ENCODE measurements at regions not wholly inside any gene's neighbourhood (a gene's known extent, or its start where the extent isn't known, plus 50 kb on each side); places are given as distances from the start of the nearest gene placed in this dataset.
"Not testable (repeated sequence)": the region's sequence is repeated elsewhere in the genome, so short reads cannot be mapped to it uniquely, and the experiment has no call there.

GRCh38 chr7:91462316-91462715, 198.1 kb downstream of the FZD1 start:
- no peak for DNase-seq (ENCODE audit: low read depth)

GRCh38 chr7:91463330-91463729, 199.1 kb downstream of the FZD1 start:
- DNase-seq (ENCODE audit: low read depth) = no peak

- DNase-seq (ENCODE audit: low read depth) = no peak
Measured at GRCh38 chr7:91465595-91466061, 201.4 kb downstream of the FZD1 start.

- DNase-seq (ENCODE audit: low read depth) = no peak
Measured at GRCh38 chr7:91468256-91468655, 204.0 kb downstream of the FZD1 start.

GRCh38 chr7:91473619-91474018, 209.4 kb downstream of the FZD1 start:
- no peak for DNase-seq (ENCODE audit: low read depth)

- no peak for DNase-seq (ENCODE audit: low read depth)
Measured at GRCh38 chr7:91474074-91474473, 209.8 kb downstream of the FZD1 start.

GRCh38 chr7:91480470-91480869, 216.2 kb downstream of the FZD1 start:
- DNase-seq (ENCODE audit: low read depth) = not testable (repeated sequence)

GRCh38 chr7:91491868-91492267, 227.6 kb downstream of the FZD1 start:
- DNase-seq (ENCODE audit: low read depth) = no peak

- no peak for DNase-seq (ENCODE audit: low read depth)
Measured at GRCh38 chr7:91492317-91492716, 228.1 kb downstream of the FZD1 start.

GRCh38 chr7:91492773-91493172, 228.5 kb downstream of the FZD1 start:
- no peak for DNase-seq (ENCODE audit: low read depth)

- no peak for DNase-seq (ENCODE audit: low read depth)
Measured at GRCh38 chr7:91494450-91494849, 230.2 kb downstream of the FZD1 start.

GRCh38 chr7:91496251-91496820, 232.1 kb downstream of the FZD1 start:
- DNase-seq (ENCODE audit: low read depth) = no peak

- DNase-seq (ENCODE audit: low read depth) = not testable (repeated sequence)
Measured at GRCh38 chr7:91497277-91497676, 233.0 kb downstream of the FZD1 start.

GRCh38 chr7:91503934-91504555, 239.8 kb downstream of the FZD1 start:
- no peak for DNase-seq (ENCODE audit: low read depth)

GRCh38 chr7:91504919-91505318, 240.7 kb downstream of the FZD1 start:
- no peak for DNase-seq (ENCODE audit: low read depth)

- not testable (repeated sequence) for DNase-seq (ENCODE audit: low read depth)
Measured at GRCh38 chr7:91506966-91507365, 242.7 kb downstream of the FZD1 start.

- DNase-seq (ENCODE audit: low read depth) = not testable (repeated sequence)
Measured at GRCh38 chr7:91511861-91512260, 247.6 kb downstream of the FZD1 start.

- no peak for DNase-seq (ENCODE audit: low read depth)
Measured at GRCh38 chr7:91512958-91513357, 248.7 kb downstream of the FZD1 start.

GRCh38 chr7:91514591-91514990, 250.4 kb downstream of the FZD1 start:
- no peak for DNase-seq (ENCODE audit: low read depth)

GRCh38 chr7:91515961-91516360, 251.7 kb downstream of the FZD1 start:
- no peak for DNase-seq (ENCODE audit: low read depth)

GRCh38 chr7:91517201-91517785, 253.1 kb downstream of the FZD1 start:
- DNase-seq (ENCODE audit: low read depth) = no peak

GRCh38 chr7:91518058-91518457, 253.8 kb downstream of the FZD1 start:
- DNase-seq (ENCODE audit: low read depth) = no peak
